NCI-H1092 treated with DMSO at 0.1 percent for 48 hours (cell line): ENCODE measurements at regions not wholly inside any gene's neighbourhood (a gene's known extent, or its start where the extent isn't known, plus 50 kb on each side); places are given as distances from the start of the nearest gene placed in this dataset.

Experiments used
- DNase-seq: peaks from one replicate; lab custom pipeline; 2025; lab: John Stamatoyannopoulos, UW

DNA sequence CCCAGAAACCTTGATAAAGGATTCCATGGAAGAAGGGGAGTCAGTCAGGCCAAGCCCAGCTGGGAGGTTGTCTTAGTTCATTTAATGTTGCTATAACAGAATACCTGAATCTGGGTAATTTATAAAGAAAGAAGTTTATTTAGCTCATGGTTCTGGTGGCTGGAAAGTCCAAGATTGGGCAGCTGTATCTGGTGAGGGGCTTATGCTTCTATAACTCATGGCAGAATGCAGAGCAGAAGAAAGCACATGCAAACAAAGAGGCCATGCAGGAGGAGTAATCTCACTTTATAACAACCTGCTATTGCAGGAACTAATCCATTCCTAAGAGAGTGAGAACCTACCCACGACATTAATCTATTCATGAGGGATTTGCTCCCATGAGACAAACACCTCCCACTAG, 54.2 kb upstream of the ANKRD1 start:
- no peak for DNase-seq

DNA sequence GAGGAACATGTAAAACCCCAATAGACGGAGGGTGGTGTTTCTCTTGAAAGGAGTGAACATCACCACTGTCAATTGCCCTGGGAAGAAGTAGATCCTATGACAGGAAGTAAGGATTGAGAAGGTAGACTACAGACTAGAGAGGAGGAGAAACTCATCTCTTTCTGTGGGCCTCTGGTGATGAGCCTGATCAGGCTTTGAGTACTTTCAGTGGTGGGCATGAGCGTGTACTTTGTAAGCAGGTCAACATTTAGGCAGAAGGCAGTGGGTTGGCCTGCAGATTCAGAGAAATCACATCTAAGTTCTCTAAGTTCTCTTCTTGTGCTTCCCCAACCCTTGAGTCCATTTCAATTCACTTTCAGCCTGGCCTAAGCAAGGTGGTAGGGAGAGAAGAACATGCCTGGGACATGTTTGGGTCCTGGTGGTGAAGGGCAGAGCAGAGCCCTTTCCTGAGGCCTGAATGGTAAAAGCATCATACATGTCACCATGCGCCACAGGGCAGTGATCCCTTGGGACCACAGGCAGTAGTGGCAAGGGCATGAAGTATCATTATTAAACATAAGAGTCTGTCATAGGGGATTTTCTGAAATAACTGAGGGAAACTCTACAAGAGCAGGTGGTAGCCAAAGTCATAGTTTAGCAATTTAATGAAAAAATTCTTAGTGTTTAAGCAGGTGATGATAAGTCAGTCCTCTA, 56.4 kb upstream of the ANKRD1 start:
- no peak for DNase-seq

GRCh38 chr10:90977855-90978486, 57.1 kb upstream of the ANKRD1 start:
- no peak for DNase-seq

- no peak for DNase-seq
Observed at GRCh38 chr10:90982406-90983008, 61.6 kb upstream of the ANKRD1 start.

DNA sequence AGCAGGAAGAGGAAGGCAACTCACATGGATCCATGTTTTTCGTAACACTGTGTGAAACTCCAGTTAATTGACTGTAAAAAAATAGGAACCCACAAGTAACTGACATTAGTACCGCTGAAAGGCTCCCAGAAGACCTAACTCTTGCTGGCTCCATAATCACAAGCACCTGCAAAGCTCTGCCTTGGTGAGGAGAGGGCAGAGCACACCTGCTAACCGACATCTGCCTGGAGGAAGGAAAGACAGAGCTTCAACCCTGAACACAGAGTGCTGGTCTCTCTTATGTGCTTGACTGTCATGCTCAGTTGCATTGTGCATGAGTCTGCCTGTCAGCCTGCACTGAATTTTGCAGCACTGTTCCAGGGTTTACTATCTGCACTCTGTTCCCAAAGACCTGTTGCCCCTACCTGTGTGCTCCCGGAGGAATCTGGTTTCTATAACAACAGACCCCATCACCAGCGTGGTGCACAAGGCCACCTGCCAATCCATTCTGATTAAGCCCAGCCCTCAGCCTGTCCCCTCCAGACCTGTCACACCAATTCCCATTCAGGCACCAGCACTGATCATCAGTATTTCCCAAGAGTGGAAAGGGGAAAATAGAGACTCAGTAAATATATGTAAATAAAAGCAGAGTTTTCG, 63.1 kb upstream of the ANKRD1 start:
- DNase-seq = no peak

GRCh38 chr10:90984898-90985297, 64.0 kb upstream of the ANKRD1 start:
- no peak for DNase-seq

- no peak for DNase-seq
Observed at GRCh38 chr10:90985321-90985933, 64.5 kb upstream of the ANKRD1 start.

GRCh38 chr10:90986136-90986760, 65.4 kb upstream of the ANKRD1 start:
- no peak for DNase-seq

- DNase-seq = no peak
Observed at GRCh38 chr10:90986870-90987269, 66.0 kb upstream of the ANKRD1 start.

GRCh38 chr10:90987383-90987782, 66.5 kb upstream of the ANKRD1 start:
- no peak for DNase-seq

- DNase-seq = no peak
Observed at GRCh38 chr10:90988024-90988423, 67.1 kb upstream of the ANKRD1 start.

- no peak for DNase-seq
Observed at GRCh38 chr10:90988802-90989201, 67.9 kb upstream of the ANKRD1 start.

DNA sequence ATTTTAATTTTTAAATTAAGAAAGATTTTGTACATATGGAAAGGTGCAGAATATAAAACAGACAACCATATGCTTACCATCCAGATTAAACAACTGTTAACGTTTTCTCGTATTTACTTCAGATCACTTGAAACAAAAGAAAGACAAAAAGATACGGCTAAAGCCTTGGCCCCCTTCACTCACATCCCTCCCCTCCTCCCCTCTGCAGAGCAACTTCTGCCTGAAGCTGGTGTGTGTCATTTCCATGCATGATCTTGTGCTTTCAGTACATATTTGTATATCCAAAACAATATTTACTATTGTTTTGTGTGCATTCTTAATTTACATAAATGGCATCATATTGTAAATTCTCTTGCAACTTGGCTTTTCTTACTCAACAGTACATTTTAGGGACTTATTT, 68.5 kb upstream of the ANKRD1 start:
- DNase-seq = no peak

- DNase-seq = no peak
Observed at GRCh38 chr10:90992462-90992861, 71.6 kb upstream of the ANKRD1 start.

DNA sequence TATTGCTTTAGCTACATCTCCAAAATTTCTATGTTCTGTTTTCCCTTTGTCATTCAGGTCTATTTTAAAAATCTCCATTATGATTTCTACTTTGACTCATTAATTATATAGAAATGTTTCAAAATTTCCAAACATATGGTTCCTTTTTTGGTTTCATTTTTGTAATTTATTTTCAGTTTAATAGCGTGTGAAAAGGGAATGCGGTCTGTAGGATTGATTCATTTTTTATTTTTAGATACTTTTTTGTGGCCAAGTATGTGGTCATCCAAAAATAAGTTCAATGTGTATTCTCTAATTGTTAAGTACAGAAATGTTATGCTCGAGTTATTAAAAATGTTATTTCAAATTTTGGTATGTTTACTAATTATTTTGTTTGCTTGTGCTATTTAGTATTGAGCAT, 72.5 kb upstream of the ANKRD1 start:
- DNase-seq = no peak

DNA sequence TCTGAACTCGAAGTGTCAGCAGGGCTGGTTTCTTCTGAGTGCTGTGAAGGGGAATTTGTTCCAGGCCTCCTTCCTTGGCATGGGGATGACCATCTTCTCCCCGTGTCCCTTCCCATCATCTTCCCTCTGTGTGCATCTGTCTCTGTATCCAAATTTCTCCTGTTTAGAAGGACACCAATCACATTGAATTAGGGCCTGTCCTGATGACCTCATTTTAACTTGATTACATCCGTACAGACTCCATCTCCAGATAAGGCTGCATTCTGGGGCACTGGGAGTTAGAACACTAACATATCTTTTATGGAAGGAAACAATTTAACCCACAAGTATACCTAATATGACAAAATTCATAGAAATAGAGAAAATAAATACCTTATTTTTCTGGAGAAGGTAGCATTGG, 76.8 kb upstream of the ANKRD1 start:
- DNase-seq = no peak

GRCh38 chr10:90998733-90999511, 78.0 kb upstream of the ANKRD1 start:
- no peak for DNase-seq

DNA sequence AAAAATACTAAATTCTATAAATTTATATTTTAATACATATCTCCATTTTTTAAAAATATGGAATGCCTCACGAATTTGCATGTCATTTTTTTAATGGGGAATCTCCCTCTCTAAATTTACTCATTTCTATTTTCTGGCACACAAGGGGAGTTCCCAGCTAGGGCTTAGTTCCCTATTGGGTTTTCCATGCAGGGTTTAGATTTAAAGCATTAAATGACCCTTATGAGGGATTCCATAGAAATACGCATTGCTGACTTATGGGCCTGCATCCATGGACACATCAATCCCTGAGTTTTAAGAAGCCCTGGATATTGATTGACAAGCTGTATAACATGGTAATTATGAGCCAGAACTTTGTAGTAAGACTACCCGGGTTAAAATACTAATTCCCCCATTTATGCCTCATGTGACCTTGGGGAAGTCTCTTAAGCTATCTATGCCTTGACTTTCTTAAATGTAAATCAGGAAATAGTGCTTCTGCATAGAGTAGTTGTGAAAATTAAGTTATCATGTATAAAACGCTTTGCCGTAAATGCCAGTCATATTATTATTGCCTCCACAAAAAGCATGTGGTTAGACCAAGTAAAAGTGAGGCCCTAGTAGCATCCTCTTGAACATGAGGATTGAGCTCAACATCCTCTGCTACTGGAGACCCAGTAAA, 78.8 kb upstream of the ANKRD1 start:
- no peak for DNase-seq

GRCh38 chr10:91000470-91000869, 79.6 kb upstream of the ANKRD1 start:
- no peak for DNase-seq

DNA sequence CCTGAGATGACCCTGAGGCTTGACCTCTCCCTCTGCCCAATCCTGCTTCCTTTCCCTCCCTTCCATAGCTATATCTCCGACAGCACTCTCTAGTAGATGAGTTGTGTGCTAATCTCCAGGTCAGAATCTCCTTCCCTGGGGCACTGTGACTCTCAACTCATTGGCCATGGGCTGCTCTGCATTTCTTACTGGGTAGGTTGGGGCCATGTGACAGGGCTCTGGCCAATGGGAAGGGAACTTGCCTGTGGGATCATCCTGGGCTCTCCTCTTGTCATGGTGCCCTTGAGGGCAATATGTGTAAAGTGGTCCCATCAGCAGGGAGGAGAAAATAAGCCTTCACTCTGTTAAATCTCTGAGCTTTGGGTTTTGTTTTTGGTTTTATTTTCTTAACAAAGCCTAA, 80.1 kb upstream of the ANKRD1 start:
- no peak for DNase-seq

DNA sequence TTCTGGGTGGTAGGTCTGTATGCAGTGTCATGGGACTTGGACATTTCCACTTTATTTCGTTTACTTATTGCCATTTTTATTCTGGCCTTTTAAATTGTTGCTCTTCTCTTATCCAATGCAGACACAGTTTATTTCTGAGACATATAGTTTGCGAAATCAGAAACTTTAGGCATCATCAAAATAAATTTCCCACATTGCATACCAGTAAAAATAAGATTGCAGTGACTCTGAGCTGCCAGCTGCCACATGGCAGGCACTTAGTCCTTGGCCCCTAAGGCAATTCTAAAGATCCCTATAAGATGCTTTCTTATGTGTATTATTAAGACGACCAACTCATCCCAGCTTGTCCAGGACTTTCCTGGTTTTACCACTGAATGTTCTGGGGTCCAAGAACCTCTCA, 81.8 kb upstream of the ANKRD1 start:
- no peak for DNase-seq
